ENCODE measurements at regions not wholly inside any gene's neighbourhood (a gene's known extent, or its start where the extent isn't known, plus 50 kb on each side); places are given as distances from the start of the nearest gene placed in this dataset.

DNA sequence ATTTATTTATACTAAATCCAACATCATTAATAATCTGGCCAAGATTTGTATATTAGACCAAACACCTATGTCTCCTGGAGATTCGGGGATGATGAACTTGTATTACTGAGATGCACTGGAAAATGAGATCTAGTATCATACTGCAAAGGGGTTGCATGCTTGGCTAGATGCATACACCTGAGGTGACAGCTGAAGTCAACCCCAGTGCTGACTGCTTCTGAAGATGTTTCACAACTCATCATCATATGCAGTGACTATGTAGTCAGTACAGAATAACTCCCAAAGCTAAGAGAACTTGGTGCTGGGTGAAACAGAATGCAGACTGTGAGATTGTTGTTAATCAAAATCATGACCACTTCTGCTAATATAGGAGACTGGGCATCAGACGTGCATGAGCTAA is 1114.2 kb downstream of the NSUN3 start:
- TF ChIP-seq CTCF (IDR thresholded peaks at IDR 0.05) = no peak
- TF ChIP-seq POLR2A (IDR thresholded peaks at IDR 0.05) = no peak
- no peak for TF ChIP-seq POLR2AphosphoS5 (IDR thresholded peaks at IDR 0.05)
- TF ChIP-seq EP300 (IDR thresholded peaks at IDR 0.05) = no peak

All from stomach (tissue), 4 donors.